A549 (cell line): ENCODE measurements at regions not wholly inside any gene's neighbourhood (a gene's known extent, or its start where the extent isn't known, plus 50 kb on each side); places are given as distances from the start of the nearest gene placed in this dataset.

Experiments used
- ATAC-seq, 2 experiments: fragments of 200-7000 bp in 1 of 2; fragments of >200 bp in 1 of 2; cut with Nextera tagmentation in 1 of 2; cut with Tn5 transposase in 1 of 2; 3 replicates each; pipeline versions ENCODE4 v1.8.0 to v1.9.1; 2018 to 2020; ENCODE audit warnings: mild to moderate bottlenecking in 1 of 2, moderate library complexity in 1 of 2
- CTCF ChIA-PET: fragments of 300-600 bp; sonication (Branson Sonifier 250); formaldehyde crosslinking; extraction: SDS; loops from one replicate; lab custom pipeline; 2021; ENCODE audit warnings: antibody characterized with exemption, inconsistent platforms; lab: Yijun Ruan, JAX
- POLR2A ChIA-PET: fragments of 350-600 bp; formaldehyde crosslinking; extraction: SDS; loops from one replicate; lab custom pipeline; 2021; ENCODE audit warnings: antibody characterized with exemption, inconsistent platforms; lab: Yijun Ruan, JAX
- DNase-seq, 2 experiments: peaks; one replicate each; pipeline versions ENCODE4 v3.0.0 to v3.0.0-alpha.2; 2011 to 2016; ENCODE audit warnings: low read depth in 1 of 2, low spot score in 1 of 2
- FAIRE-seq: peaks from 2 replicates; lab custom pipeline; 2011; peaks lifted over from hg19 to GRCh38; lab: Jason Lieb, UNC
- H3K27ac ChIP-seq, 2 experiments: fragments of >200 bp; sonication (Bioruptor Twin); formaldehyde crosslinking; 3 replicates each; pipeline ENCODE4 v1.5.1; 2016 to 2017
- H3K4me1 ChIP-seq: fragments of >200 bp; sonication (Bioruptor Twin); formaldehyde crosslinking; 3 replicates; pipeline ENCODE4 v1.6.1; 2016
- H3K4me2 ChIP-seq: fragments of >200 bp; sonication (Bioruptor Twin); formaldehyde crosslinking; 3 replicates; pipeline ENCODE4 v1.6.1; 2016
- H3K4me3 ChIP-seq: fragments of >200 bp; sonication (Bioruptor Twin); formaldehyde crosslinking; 3 replicates; pipeline ENCODE4 v1.5.1; 2016
- H3K9me3 ChIP-seq: fragments of >200 bp; sonication (Bioruptor Twin); formaldehyde crosslinking; 3 replicates; pipeline ENCODE4 v1.6.1; 2016
- CBX2 ChIP-seq: fragments of 200-600 bp; sonication (generic); IDR thresholded peaks from 2 replicates; pipeline ENCODE4 v1.6.1; 2016; ENCODE audit warnings: low read depth, mild to moderate bottlenecking, borderline replicate concordance
- CBX8 ChIP-seq: fragments of 200-600 bp; sonication (generic); IDR thresholded peaks from 2 replicates; pipeline ENCODE4 v1.6.1; 2016
- CEBPB ChIP-seq, 2 experiments: fragments of >200 bp in 1 of 2; sonication (Bioruptor Twin) in 1 of 2; formaldehyde crosslinking in 1 of 2; IDR thresholded peaks; 2 replicates each; pipeline ENCODE4 v1.6.1; 2012 to 2016
- CHD4 ChIP-seq: fragments of 200-600 bp; sonication (generic); IDR thresholded peaks from 2 replicates; pipeline ENCODE4 v1.6.1; 2016; ENCODE audit warnings: antibody characterized with exemption, mild to moderate bottlenecking, borderline replicate concordance
- EHMT2 ChIP-seq: fragments of 200-600 bp; sonication (generic); IDR thresholded peaks from 2 replicates; pipeline ENCODE4 v1.6.1; 2016; ENCODE audit warnings: antibody characterized with exemption, low read depth, mild to moderate bottlenecking, moderate library complexity
- EP300 ChIP-seq, 2 experiments: fragments of >200 bp; sonication (Bioruptor Twin); formaldehyde crosslinking; IDR thresholded peaks; 2 replicates in 1 of 2; 3 replicates in 1 of 2; pipeline ENCODE4 v1.6.1; 2016 to 2017
- FOXS1 ChIP-seq: fragments of 250-450 bp; sonication (Bioruptor Pico); IDR thresholded peaks from 2 replicates; pipeline ENCODE4 v1.5.0; 2020; ENCODE audit warnings: mild to moderate bottlenecking, moderate library complexity
- GATA3 ChIP-seq: IDR thresholded peaks from 2 replicates; pipeline ENCODE4 v1.6.1; 2012; ENCODE audit warnings: borderline replicate concordance
- HDAC2 ChIP-seq: fragments of 200-600 bp; sonication (generic); IDR thresholded peaks from 2 replicates; pipeline ENCODE4 v1.6.1; 2016
- HOXB5 ChIP-seq: fragments of 250-450 bp; sonication (Bioruptor Pico); IDR thresholded peaks from 2 replicates; pipeline ENCODE4 v1.5.0; 2020; ENCODE audit warnings: mild to moderate bottlenecking, moderate library complexity
- KDM1A ChIP-seq: fragments of 200-600 bp; sonication (generic); IDR thresholded peaks from 2 replicates; pipeline ENCODE4 v1.6.1; 2016; ENCODE audit warnings: low read depth, mild to moderate bottlenecking
- MAZ ChIP-seq: fragments of 150-350 bp; IDR thresholded peaks from 2 replicates; pipeline ENCODE4 v1.6.1; 2014; ENCODE audit warnings: antibody characterized with exemption, low read depth, low read length, borderline replicate concordance
- PHF8 ChIP-seq: fragments of 200-600 bp; sonication (generic); IDR thresholded peaks from 2 replicates; pipeline ENCODE4 v1.6.1; 2016; ENCODE audit warnings: low read depth, mild to moderate bottlenecking, antibody characterized with exemption, moderate library complexity, borderline replicate concordance
- POLR2A ChIP-seq: IDR thresholded peaks from 2 replicates; pipeline ENCODE4 v1.6.1; 2012; ENCODE audit warnings: mild to moderate bottlenecking, low read length
- POLR2AphosphoS2 ChIP-seq: conservative IDR thresholded peaks from 2 replicates; pipeline ENCODE4 v1.6.1; 2012; ENCODE audit warnings: low read length, improper control_type of control experiment, inconsistent platforms
- RARB ChIP-seq: fragments of 250-450 bp; sonication (Bioruptor Pico); IDR thresholded peaks from 2 replicates; pipeline ENCODE4 v1.8.0; 2021; ENCODE audit warnings: mild to moderate bottlenecking, moderate library complexity
- RCOR1 ChIP-seq: fragments of 150-350 bp; IDR thresholded peaks from 2 replicates; pipeline ENCODE4 v1.6.1; 2014; ENCODE audit warnings: antibody characterized with exemption, low read length, low read depth
- RNF2 ChIP-seq: fragments of 200-600 bp; sonication (generic); IDR thresholded peaks from 2 replicates; pipeline ENCODE4 v1.6.1; 2016; ENCODE audit warnings: low read depth, mild to moderate bottlenecking, antibody characterized with exemption, moderate library complexity, borderline replicate concordance
- TP53 ChIP-seq: fragments of 250-450 bp; sonication (Bioruptor Pico); IDR thresholded peaks from 2 replicates; pipeline ENCODE4 v1.5.0; 2021; ENCODE audit warnings: mild to moderate bottlenecking, moderate library complexity
- ZNF302 ChIP-seq: fragments of 250-450 bp; sonication (Bioruptor Pico); IDR thresholded peaks from 2 replicates; pipeline ENCODE4 v1.9.0; 2021; ENCODE audit warnings: inconsistent platforms, mild to moderate bottlenecking, moderate library complexity
- WGBS: methylation state at CpG from one replicate; pipeline ENCODE4 v1.1.6; 2017; ENCODE audit errors: missing lambda C conversion rate; 5-methylcytosine and 5-hydroxymethylcytosine counted together
- TF ChIP-seq, protein P1 (sequence below): fragments of >200 bp; sonication (Bioruptor Twin); formaldehyde crosslinking; IDR thresholded peaks from 3 replicates; pipeline ENCODE4 v1.6.1; 2016
- TF ChIP-seq, protein P2 (sequence below): fragments of 150-350 bp; IDR thresholded peaks from 2 replicates; pipeline ENCODE4 v1.6.1; 2014; ENCODE audit warnings: low read depth, mild to moderate bottlenecking, low read length
- TF ChIP-seq, protein P3 (sequence below): IDR thresholded peaks from 2 replicates; pipeline ENCODE4 v1.6.1; 2012

DNA sequence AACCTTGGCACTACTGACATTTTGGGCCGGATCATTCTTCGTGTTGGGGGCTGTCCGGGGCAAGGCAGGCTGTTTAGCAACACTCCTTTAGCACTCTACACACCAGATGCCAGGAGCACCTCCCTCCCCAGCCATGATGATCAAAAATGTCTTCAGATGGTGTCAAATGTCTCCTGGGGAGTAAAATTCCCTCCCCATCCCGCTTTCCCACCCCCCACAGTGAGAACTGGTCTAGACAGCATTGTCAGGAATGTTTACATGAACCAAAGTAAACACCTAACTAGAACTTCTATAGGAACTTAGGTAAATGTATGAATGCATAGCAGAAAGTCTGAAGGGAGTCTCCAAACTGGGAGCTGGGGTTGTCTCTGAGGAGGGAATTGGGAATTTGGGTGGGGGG lies 70.0 kb upstream of the TOP1 start:
- ATAC-seq, result no peak
- H3K27ac ChIP-seq, result no peak overlapping the region
- TF ChIP-seq KDM1A (no peak), CBX2 (no peak), RNF2 (no peak), RCOR1 (no peak), HDAC2 (no peak), ZNF302 (no peak), TP53 (CRISPR knock-in tag) (no peak), GATA3 (no peak), MAZ (no peak)
- TF ChIP-seq, protein P1, sequence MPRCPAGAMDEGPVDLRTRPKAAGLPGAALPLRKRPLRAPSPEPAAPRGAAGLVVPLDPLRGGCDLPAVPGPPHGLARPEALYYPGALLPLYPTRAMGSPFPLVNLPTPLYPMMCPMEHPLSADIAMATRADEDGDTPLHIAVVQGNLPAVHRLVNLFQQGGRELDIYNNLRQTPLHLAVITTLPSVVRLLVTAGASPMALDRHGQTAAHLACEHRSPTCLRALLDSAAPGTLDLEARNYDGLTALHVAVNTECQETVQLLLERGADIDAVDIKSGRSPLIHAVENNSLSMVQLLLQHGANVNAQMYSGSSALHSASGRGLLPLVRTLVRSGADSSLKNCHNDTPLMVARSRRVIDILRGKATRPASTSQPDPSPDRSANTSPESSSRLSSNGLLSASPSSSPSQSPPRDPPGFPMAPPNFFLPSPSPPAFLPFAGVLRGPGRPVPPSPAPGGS, result no peak
- TF ChIP-seq, protein P2, sequence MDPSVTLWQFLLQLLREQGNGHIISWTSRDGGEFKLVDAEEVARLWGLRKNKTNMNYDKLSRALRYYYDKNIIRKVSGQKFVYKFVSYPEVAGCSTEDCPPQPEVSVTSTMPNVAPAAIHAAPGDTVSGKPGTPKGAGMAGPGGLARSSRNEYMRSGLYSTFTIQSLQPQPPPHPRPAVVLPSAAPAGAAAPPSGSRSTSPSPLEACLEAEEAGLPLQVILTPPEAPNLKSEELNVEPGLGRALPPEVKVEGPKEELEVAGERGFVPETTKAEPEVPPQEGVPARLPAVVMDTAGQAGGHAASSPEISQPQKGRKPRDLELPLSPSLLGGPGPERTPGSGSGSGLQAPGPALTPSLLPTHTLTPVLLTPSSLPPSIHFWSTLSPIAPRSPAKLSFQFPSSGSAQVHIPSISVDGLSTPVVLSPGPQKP, result no peak
- TF ChIP-seq, all 56 proteins: peak for 0
- Histone ChIP-seq H3K4me3 (no peak overlapping the region), H3K4me2 (no peak overlapping the region), H3K4me1 (no peaks in the 10 kb centered on the region), H3K9me3 (peaks cover 9% of the 10 kb centered on the region; the same call in 2 of the 3 replicates)
- ChIA-PET CTCF (no interaction called here), POLR2A (no interaction called here)
- FAIRE-seq (no peak), DNase-seq (no peak)
- WGBS, result 20% methylated on average over 4 of the region's 4 CpGs

DNA sequence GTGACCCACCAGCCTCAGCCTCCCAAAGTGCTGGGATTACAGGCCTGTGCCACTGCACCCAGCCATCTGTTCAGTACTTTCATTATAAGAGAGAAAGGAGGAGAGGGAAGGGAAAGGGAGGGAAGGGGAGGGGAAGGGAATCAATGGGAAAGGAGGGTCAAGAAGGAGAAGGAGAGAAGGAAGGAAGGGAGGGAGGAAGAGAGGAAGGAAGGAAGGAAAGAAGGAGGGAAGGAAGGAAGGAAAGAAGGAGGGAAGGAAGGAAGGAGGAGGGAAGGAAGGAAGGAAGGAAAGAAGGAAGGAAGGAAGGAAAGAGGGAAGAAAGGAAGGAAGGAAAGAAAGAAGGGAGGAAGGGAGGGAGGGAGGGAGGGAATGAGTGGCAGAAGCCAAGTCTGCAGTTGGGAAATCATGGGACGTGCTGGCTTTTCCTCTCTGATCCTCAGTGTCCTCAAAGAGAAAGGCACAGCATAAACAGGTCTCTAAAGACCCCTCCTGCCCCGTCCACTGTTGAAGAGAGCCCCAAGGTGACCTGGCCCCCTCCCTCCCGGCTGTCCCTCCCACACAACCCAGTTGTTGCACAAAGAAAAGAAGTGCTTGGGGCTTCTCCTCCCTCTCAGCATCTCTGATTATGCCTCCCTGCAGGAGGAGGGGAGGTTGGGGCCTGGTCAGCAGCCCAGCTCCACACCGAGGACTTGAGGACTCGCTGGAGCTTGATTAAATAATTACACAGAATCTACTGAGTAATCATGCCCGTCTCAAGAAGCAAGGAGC lies 69.1 kb upstream of the TOP1 start:
- no peak overlapping the region for H3K27ac ChIP-seq
- TF ChIP-seq EHMT2 (no peak), GATA3 (no peak), FOXS1 (CRISPR knock-in tag) (no peak), POLR2A (no peak), CBX8 (no peak), RNF2 (no peak), POLR2AphosphoS2 (no peak), EP300 (IDR thresholded peaks at IDR 0.05) (no peak), PHF8 (no peak), CHD4 (no peak), RARB (CRISPR knock-in tag) (no peak), HOXB5 (CRISPR knock-in tag) (no peak), CEBPB (IDR thresholded peaks at IDR 0.05) (no peak), MAZ (no peak)
- TF ChIP-seq, protein P3, sequence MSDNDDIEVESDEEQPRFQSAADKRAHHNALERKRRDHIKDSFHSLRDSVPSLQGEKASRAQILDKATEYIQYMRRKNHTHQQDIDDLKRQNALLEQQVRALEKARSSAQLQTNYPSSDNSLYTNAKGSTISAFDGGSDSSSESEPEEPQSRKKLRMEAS, result no peak
- TF ChIP-seq, protein P2, result no peak
- no peak for ATAC-seq
- no peak for FAIRE-seq
- no peak overlapping the region for H3K4me3 ChIP-seq
- 21% methylated on average over 6 of the region's 6 CpGs for WGBS
- CTCF ChIA-PET, result interaction anchor here (4.4 kb wide), 1 partner anchor 1691 kb away, joined by 40 read pairs; no protein-coding TSS in a partner anchor
- no peaks in the 10 kb centered on the region for H3K4me1 ChIP-seq
- H3K9me3 ChIP-seq, result peaks cover 1% of the 10 kb centered on the region; the same call in 1 of the 3 replicates
- no peak overlapping the region for H3K4me2 ChIP-seq
- no peak for DNase-seq
- POLR2A ChIA-PET, result no interaction called here
